Right lobe of liver (tissue), 6 donors: ENCODE measurements at regions not wholly inside any gene's neighbourhood (a gene's known extent, or its start where the extent isn't known, plus 50 kb on each side); places are given as distances from the start of the nearest gene placed in this dataset.

Experiments used
- ATAC-seq, 4 donors: fragments of 200-7000 bp; cut with Tn5 transposase; one replicate each; pipeline ENCODE4 v1.9.1; 2020; ENCODE audit warnings: mild to moderate bottlenecking in 4 of 4, moderate library complexity in 4 of 4
- DNase-seq, 3 donors: peaks; one replicate each; pipeline ENCODE4 v3.0.0-alpha.2; 2020
- H3K27ac ChIP-seq, 3 donors: fragments of 200-600 bp; one replicate each; pipeline ENCODE4 v1.8.0; 2022
- H3K27me3 ChIP-seq, 2 donors: fragments of 200-600 bp; one replicate each; pipeline ENCODE4 v1.8.0; 2022
- H3K36me3 ChIP-seq, 4 donors: fragments of 200-600 bp; sonication (generic) in 1 of 4; one replicate each; pipeline versions ENCODE4 v1.5.1 to v1.8.0; 2017 to 2022; ENCODE audit warnings: control low read depth in 1 of 4
- H3K4me1 ChIP-seq, 4 donors: fragments of 200-600 bp; sonication (generic) in 1 of 4; one replicate each; pipeline versions ENCODE4 v1.5.1 to v1.8.0; 2017 to 2022; ENCODE audit warnings: control low read depth in 1 of 4
- H3K4me3 ChIP-seq, 3 donors: fragments of 200-600 bp; one replicate each; pipeline ENCODE4 v1.8.0; 2022
- H3K9me3 ChIP-seq, 4 donors: fragments of 200-600 bp; sonication (generic) in 1 of 4; one replicate each; pipeline versions ENCODE4 v1.5.1 to v1.8.0; 2017 to 2022; ENCODE audit warnings: control low read depth in 1 of 4
- POLR2A ChIP-seq: fragments of 450-650 bp; IDR thresholded peaks from one replicate; pipeline ENCODE4 v1.6.1; 2017; ENCODE audit warnings: antibody characterized with exemption, mild to moderate bottlenecking
- WGBS: methylation state at CpG from one replicate; pipeline ENCODE4 v1.1.6; 2018; ENCODE audit warnings: low coverage, low lambda C conversion rate; ENCODE audit not compliant: insufficient coverage; ENCODE audit errors: missing lambda C conversion rate; 5-methylcytosine and 5-hydroxymethylcytosine counted together
- intact Hi-C, 2 donors: fragments of 100-400 bp; cut with DNase I; formaldehyde crosslinking; loops; one replicate each; pipeline versions ENCODE4 v1.11.2 to v1.14.1; 2022
- TF ChIP-seq, protein P1 (sequence below), 4 donors: fragments of 200-600 bp in 3 of 4; fragments of 450-650 bp in 1 of 4; IDR thresholded peaks; one replicate each; pipeline versions ENCODE4 v1.5.1 to v1.8.0; 2016 to 2022; ENCODE audit warnings: antibody characterized with exemption in 4 of 4, mild to moderate bottlenecking in 2 of 4
- donor health status: DM: no; HTN: yes; CAD: no.
- donor health status: DM: no; HTN: no; CAD: no.
- donor health status: DM: no; HTN: no; CAD: no.
- donor health status: DM: no; HTN: yes; CAD: no.
- donor health status: DM: no; HTN: yes; CAD: no.

DNA sequence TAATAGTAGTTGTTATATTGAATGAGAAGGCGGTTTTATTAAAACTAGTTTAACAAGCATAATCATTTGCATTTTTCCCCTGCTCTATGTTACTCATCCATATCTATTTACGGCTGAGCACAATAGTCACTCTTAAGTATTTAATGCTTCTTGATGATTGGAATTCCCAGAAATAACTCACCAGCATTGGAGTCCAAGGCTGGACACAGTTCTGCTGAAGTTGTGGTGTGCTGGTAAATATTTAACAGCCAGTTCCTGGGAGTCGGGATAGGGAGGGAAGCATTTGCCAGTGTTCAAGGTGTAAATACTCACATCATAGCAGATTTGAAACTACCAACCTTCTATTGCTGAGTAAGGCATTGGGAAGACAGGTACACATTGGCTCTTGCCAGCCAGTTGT, 315.1 kb downstream of the MTX2 start:
- no peak overlapping the region for H3K27ac ChIP-seq
- ATAC-seq (peak; percentile 87 to 89 (median 88)), DNase-seq (peak in 1 of 3 donors; percentile 44)
- no peak overlapping the region for H3K4me3 ChIP-seq
- intact Hi-C loops: no loop called here
- H3K27me3 ChIP-seq: no peaks in the 10 kb centered on the region
- TF ChIP-seq POLR2A: no peak
- TF ChIP-seq, protein P1, sequence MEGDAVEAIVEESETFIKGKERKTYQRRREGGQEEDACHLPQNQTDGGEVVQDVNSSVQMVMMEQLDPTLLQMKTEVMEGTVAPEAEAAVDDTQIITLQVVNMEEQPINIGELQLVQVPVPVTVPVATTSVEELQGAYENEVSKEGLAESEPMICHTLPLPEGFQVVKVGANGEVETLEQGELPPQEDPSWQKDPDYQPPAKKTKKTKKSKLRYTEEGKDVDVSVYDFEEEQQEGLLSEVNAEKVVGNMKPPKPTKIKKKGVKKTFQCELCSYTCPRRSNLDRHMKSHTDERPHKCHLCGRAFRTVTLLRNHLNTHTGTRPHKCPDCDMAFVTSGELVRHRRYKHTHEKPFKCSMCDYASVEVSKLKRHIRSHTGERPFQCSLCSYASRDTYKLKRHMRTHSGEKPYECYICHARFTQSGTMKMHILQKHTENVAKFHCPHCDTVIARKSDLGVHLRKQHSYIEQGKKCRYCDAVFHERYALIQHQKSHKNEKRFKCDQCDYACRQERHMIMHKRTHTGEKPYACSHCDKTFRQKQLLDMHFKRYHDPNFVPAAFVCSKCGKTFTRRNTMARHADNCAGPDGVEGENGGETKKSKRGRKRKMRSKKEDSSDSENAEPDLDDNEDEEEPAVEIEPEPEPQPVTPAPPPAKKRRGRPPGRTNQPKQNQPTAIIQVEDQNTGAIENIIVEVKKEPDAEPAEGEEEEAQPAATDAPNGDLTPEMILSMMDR (IDR thresholded peaks at IDR 0.05): no peak
- no peaks in the 10 kb centered on the region for H3K36me3 ChIP-seq
- H3K9me3 ChIP-seq: no peaks in the 10 kb centered on the region
- WGBS: 52% methylated on average over 3 of the region's 3 CpGs
- peaks cover 0 to 18% (median 7%) of the 10 kb centered on the region in 4 donors for H3K4me1 ChIP-seq

GRCh38 chr2:176585291-176585690, 316.0 kb downstream of the MTX2 start:
- H3K36me3 ChIP-seq: no peaks in the 10 kb centered on the region
- no peaks in the 10 kb centered on the region for H3K9me3 ChIP-seq
- H3K4me3 ChIP-seq: no peak overlapping the region
- H3K27me3 ChIP-seq: no peaks in the 10 kb centered on the region
- intact Hi-C loops: no loop called here
- peaks cover 0 to 21% (median 7%) of the 10 kb centered on the region in 4 donors for H3K4me1 ChIP-seq
- TF ChIP-seq, protein P1 (IDR thresholded peaks at IDR 0.05): no peak
- no peak for TF ChIP-seq POLR2A
- no peak overlapping the region for H3K27ac ChIP-seq
- ATAC-seq (no peak), DNase-seq (no peak)
- WGBS: 80% methylated on average over 1 of the region's 1 CpG

DNA sequence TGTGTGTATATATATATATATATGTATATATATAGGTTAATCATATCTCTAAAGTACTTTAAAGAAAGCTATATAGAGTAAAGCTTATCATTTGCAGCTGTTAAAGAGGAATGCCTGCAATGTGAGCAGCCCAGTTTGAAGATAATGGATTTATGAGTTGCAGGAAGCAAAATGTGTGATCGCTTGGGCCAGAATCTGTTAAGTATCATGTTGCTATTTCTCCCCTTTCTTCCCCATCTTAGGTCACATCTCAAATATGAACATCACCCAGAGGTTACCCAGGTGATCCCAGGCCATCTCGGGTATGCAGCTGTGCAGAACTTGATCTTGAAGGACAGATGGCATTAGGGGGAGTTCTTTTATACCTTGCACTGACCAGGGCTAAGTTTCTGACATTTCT, 316.5 kb downstream of the MTX2 start:
- DNase-seq: no peak
- WGBS: 38% methylated on average over 2 of the region's 2 CpGs
- no peak for TF ChIP-seq POLR2A
- TF ChIP-seq, protein P1 (IDR thresholded peaks at IDR 0.05): no peak

GRCh38 chr2:176589287-176589686, 320.0 kb downstream of the MTX2 start:
- intact Hi-C loops: no loop called here
- ATAC-seq (peak; percentile 84 to 87 (median 86)), DNase-seq (peak in 1 of 3 donors; percentile 47)
- TF ChIP-seq POLR2A: no peak
- TF ChIP-seq, protein P1 (IDR thresholded peaks at IDR 0.05): no peak
- Histone ChIP-seq H3K36me3 (no peaks in the 10 kb centered on the region), H3K27me3 (no peaks in the 10 kb centered on the region), H3K4me3 (no peak overlapping the region), H3K9me3 (no peaks in the 10 kb centered on the region), H3K27ac (peak overlapping the region in 1 of 3 donors; percentile 3), H3K4me1 (peaks cover 0 to 16% (median 6%) of the 10 kb centered on the region in 4 donors)
- WGBS: 23% methylated on average over 7 of the region's 7 CpGs

More for the DNA sequence above, 316.5 kb downstream of the MTX2 start:
- H3K27me3 ChIP-seq: no peaks in the 10 kb centered on the region
- peaks cover 0 to 21% (median 7%) of the 10 kb centered on the region in 4 donors for H3K4me1 ChIP-seq
- no peaks in the 10 kb centered on the region for H3K9me3 ChIP-seq
- no peak for ATAC-seq
- H3K27ac ChIP-seq: no peak overlapping the region
- intact Hi-C loops: no loop called here
- H3K4me3 ChIP-seq: no peak overlapping the region
- H3K36me3 ChIP-seq: no peaks in the 10 kb centered on the region
